PFSK-1 (cell line): ENCODE measurements at regions not wholly inside any gene's neighbourhood (a gene's known extent, or its start where the extent isn't known, plus 50 kb on each side); places are given as distances from the start of the nearest gene placed in this dataset.

ENCODE experiments used
- SIN3A ChIP-seq: IDR thresholded peaks from 2 replicates; pipeline ENCODE4 v1.6.1; 2012; ENCODE audit warnings: mild to moderate bottlenecking, low read length, moderate library complexity, borderline replicate concordance; ENCODE audit not compliant: insufficient read depth
- TF ChIP-seq, protein P1 (sequence below), 2 experiments: IDR thresholded peaks; 2 replicates each; pipeline versions ENCODE4 v1.6.1 to v1.8.0; 2011 to 2012; ENCODE audit warnings: low read depth in 2 of 2, low read length in 2 of 2, control low read depth in 1 of 2, inconsistent platforms in 1 of 2, mild to moderate bottlenecking in 1 of 2, moderate library complexity in 1 of 2; ENCODE audit not compliant: insufficient read depth in 1 of 2

DNA sequence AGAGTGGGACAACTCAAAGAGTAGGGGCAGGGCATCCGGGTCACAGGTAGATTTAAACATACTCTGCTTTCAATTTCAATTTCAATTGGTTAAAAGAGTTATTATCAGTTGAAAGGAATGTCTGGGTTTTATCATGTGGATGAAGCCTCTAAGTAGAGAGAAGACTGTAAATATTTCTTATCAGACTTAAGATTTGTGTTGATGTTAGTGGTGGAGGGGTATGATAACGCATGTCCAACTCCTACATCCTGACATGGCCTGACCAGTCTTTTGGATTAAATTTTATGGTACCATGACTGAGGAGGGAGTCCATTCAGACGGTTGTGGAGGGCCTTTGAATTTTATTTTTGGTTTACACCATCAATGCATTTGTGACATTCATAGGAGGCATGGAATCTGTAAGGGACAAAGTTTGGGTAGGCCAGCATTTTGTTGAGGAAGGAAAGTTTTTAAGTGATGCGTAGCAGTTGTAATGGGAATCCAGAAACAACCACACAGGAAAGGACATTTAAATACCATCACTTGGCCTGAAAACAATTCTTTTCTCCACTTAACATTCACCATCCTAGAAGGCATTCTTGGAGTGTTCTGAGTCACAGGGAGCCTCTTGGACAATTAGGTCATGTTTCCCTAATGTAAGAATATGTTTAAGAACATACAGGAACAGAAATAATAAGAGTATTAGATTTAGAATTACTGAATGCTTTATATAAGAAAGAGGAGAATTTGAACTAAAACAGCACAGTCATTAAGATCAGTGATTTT, 371.9 kb downstream of the ATP23 start:
- TF ChIP-seq SIN3A, result no peak
- TF ChIP-seq, protein P1, sequence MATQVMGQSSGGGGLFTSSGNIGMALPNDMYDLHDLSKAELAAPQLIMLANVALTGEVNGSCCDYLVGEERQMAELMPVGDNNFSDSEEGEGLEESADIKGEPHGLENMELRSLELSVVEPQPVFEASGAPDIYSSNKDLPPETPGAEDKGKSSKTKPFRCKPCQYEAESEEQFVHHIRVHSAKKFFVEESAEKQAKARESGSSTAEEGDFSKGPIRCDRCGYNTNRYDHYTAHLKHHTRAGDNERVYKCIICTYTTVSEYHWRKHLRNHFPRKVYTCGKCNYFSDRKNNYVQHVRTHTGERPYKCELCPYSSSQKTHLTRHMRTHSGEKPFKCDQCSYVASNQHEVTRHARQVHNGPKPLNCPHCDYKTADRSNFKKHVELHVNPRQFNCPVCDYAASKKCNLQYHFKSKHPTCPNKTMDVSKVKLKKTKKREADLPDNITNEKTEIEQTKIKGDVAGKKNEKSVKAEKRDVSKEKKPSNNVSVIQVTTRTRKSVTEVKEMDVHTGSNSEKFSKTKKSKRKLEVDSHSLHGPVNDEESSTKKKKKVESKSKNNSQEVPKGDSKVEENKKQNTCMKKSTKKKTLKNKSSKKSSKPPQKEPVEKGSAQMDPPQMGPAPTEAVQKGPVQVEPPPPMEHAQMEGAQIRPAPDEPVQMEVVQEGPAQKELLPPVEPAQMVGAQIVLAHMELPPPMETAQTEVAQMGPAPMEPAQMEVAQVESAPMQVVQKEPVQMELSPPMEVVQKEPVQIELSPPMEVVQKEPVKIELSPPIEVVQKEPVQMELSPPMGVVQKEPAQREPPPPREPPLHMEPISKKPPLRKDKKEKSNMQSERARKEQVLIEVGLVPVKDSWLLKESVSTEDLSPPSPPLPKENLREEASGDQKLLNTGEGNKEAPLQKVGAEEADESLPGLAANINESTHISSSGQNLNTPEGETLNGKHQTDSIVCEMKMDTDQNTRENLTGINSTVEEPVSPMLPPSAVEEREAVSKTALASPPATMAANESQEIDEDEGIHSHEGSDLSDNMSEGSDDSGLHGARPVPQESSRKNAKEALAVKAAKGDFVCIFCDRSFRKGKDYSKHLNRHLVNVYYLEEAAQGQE (IDR thresholded peaks at IDR 0.05; ENCODE audit: insufficient read depth in 1 of 2, low read depth in 2 of 2, low read length in 2 of 2), result no peak
